Activated naive CD4-positive, alpha-beta T cell treated with anti-CD3 and anti-CD28 coated beads, Interleukin-2, amount 50 U/mL, for 24 hours (primary cell): ENCODE measurements at regions not wholly inside any gene's neighbourhood (a gene's known extent, or its start where the extent isn't known, plus 50 kb on each side); places are given as distances from the start of the nearest gene placed in this dataset.

Source experiments
- H3K27ac Mint-ChIP-seq: one replicate; pipeline ENCODE4 v1.8.0; 2021; ENCODE audit warnings: mild to moderate bottlenecking, mixed read lengths
- H3K27me3 Mint-ChIP-seq: one replicate; pipeline ENCODE4 v1.8.0; 2021; ENCODE audit warnings: mixed read lengths
- H3K36me3 Mint-ChIP-seq: one replicate; pipeline ENCODE4 v1.8.0; 2021; ENCODE audit warnings: mixed read lengths
- H3K4me1 Mint-ChIP-seq: one replicate; pipeline ENCODE4 v1.8.0; 2021; ENCODE audit warnings: mixed read lengths
- H3K4me3 Mint-ChIP-seq: one replicate; pipeline ENCODE4 v1.8.0; 2021; ENCODE audit warnings: mild to moderate bottlenecking, mixed read lengths
- H3K9me3 Mint-ChIP-seq: one replicate; pipeline ENCODE4 v1.8.0; 2021; ENCODE audit warnings: mixed read lengths

- H3K36me3 Mint-ChIP-seq = no peaks in the 10 kb centered on the region
- H3K4me3 Mint-ChIP-seq = no peak overlapping the region
- peaks cover 3% of the 10 kb centered on the region for H3K9me3 Mint-ChIP-seq
- no peak overlapping the region for H3K27ac Mint-ChIP-seq
- no peaks in the 10 kb centered on the region for H3K27me3 Mint-ChIP-seq
- H3K4me1 Mint-ChIP-seq = no peaks in the 10 kb centered on the region
Measured at GRCh38 chr3:19093084-19093483, 55.2 kb upstream of the KCNH8 start.

- peaks cover 2% of the 10 kb centered on the region for H3K27me3 Mint-ChIP-seq
- no peak overlapping the region for H3K27ac Mint-ChIP-seq
- peaks cover 2% of the 10 kb centered on the region for H3K9me3 Mint-ChIP-seq
- H3K36me3 Mint-ChIP-seq = peaks cover under 1% of the 10 kb centered on the region
- no peak overlapping the region for H3K4me3 Mint-ChIP-seq
- no peaks in the 10 kb centered on the region for H3K4me1 Mint-ChIP-seq
Measured at GRCh38 chr3:19077388-19077787, 70.9 kb upstream of the KCNH8 start.

DNA sequence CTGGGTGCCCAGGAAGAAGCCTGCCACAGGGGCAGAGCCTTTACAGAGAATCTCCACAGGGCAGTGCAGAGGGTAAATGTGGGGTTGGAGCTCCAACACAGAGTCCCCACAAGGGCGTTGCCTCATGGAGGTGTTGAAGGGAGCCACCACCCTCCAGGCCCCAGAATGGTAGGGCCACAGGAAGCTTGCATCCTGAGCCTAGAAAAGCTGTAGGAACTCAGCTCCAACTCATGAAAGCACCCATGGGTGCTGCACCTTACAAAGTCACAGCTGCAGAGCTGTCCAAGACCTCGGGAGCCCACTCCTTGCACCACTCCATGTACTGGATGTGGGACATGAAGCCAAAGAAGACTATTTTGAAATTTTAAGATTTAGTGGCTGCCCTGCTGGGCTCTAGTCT lies 73.3 kb upstream of the KCNH8 start:
- Mint-ChIP-seq H3K36me3 (peaks cover 2% of the 10 kb centered on the region), H3K4me1 (no peaks in the 10 kb centered on the region), H3K27me3 (no peaks in the 10 kb centered on the region), H3K27ac (no peak overlapping the region), H3K9me3 (peaks cover 11% of the 10 kb centered on the region), H3K4me3 (no peak overlapping the region)

GRCh38 chr3:19074257-19074900 lies 73.9 kb upstream of the KCNH8 start:
- Mint-ChIP-seq H3K4me3 (no peak overlapping the region), H3K27me3 (no peaks in the 10 kb centered on the region), H3K9me3 (peaks cover 11% of the 10 kb centered on the region), H3K36me3 (peaks cover 2% of the 10 kb centered on the region), H3K4me1 (no peaks in the 10 kb centered on the region), H3K27ac (no peak overlapping the region)

DNA sequence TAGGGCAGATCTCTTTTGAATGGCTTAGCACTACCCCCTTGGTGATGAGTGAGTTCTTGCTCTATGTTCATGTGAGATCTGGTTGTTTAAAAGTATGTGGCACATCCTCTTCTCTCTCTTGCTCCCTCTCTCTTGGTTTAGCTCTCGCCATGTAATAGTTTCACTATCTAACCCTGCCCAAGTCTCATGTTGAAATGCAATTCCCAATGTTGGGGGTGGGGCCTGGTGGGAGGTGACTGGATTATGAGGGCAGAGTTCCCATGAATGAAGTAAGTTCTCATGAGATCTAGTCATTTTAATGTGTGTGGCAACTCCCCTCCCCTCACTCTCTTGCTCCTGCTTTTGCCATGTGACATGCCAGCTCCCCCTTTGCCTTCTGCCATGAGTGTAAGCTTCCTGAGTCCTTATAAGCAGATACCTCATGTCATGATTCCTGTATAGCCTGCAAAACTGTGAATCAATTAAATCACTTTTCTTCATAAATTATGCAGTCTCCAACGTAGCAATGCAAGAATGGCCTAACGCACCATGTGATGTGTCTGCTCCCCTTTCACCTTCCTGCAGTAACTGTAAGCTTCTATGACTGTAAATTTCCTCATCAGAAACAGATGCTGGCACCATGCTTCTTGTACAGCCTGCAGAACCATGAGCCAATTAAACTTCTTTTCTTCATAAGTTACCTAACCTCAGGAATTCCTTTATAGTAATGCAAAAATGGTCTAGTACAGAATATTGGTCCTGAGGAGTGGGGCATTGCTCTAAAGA lies 74.8 kb upstream of the KCNH8 start:
- Mint-ChIP-seq H3K36me3 (peaks cover 2% of the 10 kb centered on the region), H3K27ac (no peak overlapping the region), H3K9me3 (peaks cover 11% of the 10 kb centered on the region), H3K4me1 (no peaks in the 10 kb centered on the region), H3K27me3 (no peaks in the 10 kb centered on the region), H3K4me3 (no peak overlapping the region)

DNA sequence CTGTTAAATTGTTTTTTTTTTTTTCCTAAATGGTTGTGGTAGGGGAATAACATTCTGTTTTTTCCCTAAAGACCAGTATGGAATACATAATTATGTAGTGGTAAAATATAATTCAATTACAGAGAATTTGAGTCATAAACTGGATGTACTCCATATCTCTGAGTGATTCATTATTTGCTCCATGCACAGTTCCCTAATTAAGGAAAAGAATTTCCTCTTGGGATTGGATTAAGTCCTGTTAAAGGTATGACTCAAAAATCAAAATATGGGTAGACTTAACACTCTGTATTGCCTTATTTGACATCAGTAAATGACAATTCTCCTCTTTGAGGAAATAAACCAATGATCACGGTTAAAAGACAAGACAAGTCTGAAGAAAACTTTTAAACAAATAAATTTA lies 78.0 kb upstream of the KCNH8 start:
- no peak overlapping the region for H3K27ac Mint-ChIP-seq
- no peak overlapping the region for H3K4me3 Mint-ChIP-seq
- peaks cover 11% of the 10 kb centered on the region for H3K9me3 Mint-ChIP-seq
- H3K36me3 Mint-ChIP-seq = peaks cover 2% of the 10 kb centered on the region
- H3K4me1 Mint-ChIP-seq = no peaks in the 10 kb centered on the region
- no peaks in the 10 kb centered on the region for H3K27me3 Mint-ChIP-seq

DNA sequence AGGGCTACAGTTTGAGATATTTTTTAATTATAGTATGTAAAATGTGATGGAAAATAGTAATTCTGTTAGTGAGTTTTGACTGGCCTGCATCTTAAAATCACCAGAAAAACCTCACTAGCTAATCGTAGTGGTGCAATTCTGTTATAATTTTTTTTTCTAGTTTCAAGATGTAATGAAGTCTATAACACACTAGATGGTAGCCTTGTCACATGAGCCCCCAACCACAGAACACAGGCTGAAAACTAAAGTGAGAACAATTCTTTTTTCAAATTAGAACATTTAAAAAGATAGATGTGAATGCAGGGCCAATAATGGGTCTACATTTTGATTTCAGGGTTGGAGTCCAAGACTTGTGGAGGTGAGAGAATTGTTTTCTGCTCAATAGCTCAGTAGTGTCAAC lies 83.3 kb upstream of the KCNH8 start:
- no peaks in the 10 kb centered on the region for H3K27me3 Mint-ChIP-seq
- no peak overlapping the region for H3K27ac Mint-ChIP-seq
- no peaks in the 10 kb centered on the region for H3K36me3 Mint-ChIP-seq
- no peaks in the 10 kb centered on the region for H3K4me1 Mint-ChIP-seq
- no peaks in the 10 kb centered on the region for H3K9me3 Mint-ChIP-seq
- no peak overlapping the region for H3K4me3 Mint-ChIP-seq

GRCh38 chr3:19063936-19064335 lies 84.4 kb upstream of the KCNH8 start:
- Mint-ChIP-seq H3K36me3 (no peaks in the 10 kb centered on the region), H3K4me1 (no peaks in the 10 kb centered on the region), H3K27ac (no peak overlapping the region), H3K4me3 (no peak overlapping the region), H3K27me3 (no peaks in the 10 kb centered on the region), H3K9me3 (no peaks in the 10 kb centered on the region)

DNA sequence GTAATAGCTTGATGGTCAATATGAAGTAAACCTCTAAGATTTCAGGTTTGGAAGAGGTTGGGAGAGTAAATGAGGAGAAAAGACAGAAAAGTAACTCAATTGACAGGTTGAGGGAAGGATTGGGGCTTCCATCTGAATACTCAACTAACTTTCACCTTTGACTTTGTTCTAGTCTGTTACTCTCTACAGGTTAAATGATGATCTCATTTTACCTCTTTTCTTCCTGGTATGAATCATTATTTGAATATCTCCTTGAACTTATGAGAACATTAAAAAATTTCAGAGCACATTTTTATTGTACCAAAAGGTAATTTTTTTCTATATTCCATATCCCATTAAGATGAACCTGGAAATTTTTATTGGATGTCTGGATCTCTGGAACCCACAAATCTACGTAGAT lies 87.9 kb upstream of the KCNH8 start:
- Mint-ChIP-seq H3K4me1 (no peaks in the 10 kb centered on the region), H3K36me3 (no peaks in the 10 kb centered on the region), H3K4me3 (no peak overlapping the region), H3K27me3 (no peaks in the 10 kb centered on the region), H3K27ac (no peak overlapping the region), H3K9me3 (no peaks in the 10 kb centered on the region)

DNA sequence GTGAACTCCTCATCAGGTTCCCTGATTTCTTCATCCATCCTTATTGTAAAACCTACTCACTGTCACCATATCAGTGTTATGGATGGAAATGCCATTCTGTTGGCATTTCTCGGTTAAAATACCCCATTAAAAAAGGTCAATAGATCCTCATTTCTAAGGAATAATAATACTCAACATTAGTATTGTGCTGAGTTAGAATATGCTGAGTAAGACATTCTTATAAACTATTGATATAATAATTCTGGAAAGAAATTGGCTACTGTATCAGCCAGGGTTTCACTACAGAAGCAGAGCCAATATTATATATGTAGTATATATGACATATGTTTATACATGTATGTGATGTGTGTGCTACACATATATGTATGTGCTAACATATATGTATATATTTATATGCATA lies 95.4 kb upstream of the KCNH8 start:
- no peak overlapping the region for H3K27ac Mint-ChIP-seq
- no peak overlapping the region for H3K4me3 Mint-ChIP-seq
- no peaks in the 10 kb centered on the region for H3K36me3 Mint-ChIP-seq
- no peaks in the 10 kb centered on the region for H3K9me3 Mint-ChIP-seq
- no peaks in the 10 kb centered on the region for H3K27me3 Mint-ChIP-seq
- no peaks in the 10 kb centered on the region for H3K4me1 Mint-ChIP-seq

GRCh38 chr3:19046440-19046839 lies 101.9 kb upstream of the KCNH8 start:
- Mint-ChIP-seq H3K4me3 (no peak overlapping the region), H3K4me1 (no peaks in the 10 kb centered on the region), H3K36me3 (no peaks in the 10 kb centered on the region), H3K9me3 (no peaks in the 10 kb centered on the region), H3K27me3 (peaks cover 1% of the 10 kb centered on the region), H3K27ac (no peak overlapping the region)

- H3K9me3 Mint-ChIP-seq = no peaks in the 10 kb centered on the region
- no peak overlapping the region for H3K4me3 Mint-ChIP-seq
- H3K27ac Mint-ChIP-seq = no peak overlapping the region
- H3K36me3 Mint-ChIP-seq = no peaks in the 10 kb centered on the region
- H3K27me3 Mint-ChIP-seq = peaks cover 12% of the 10 kb centered on the region
- H3K4me1 Mint-ChIP-seq = no peaks in the 10 kb centered on the region
Measured at GRCh38 chr3:19030522-19030839, 117.8 kb upstream of the KCNH8 start.

- H3K27me3 Mint-ChIP-seq = peaks cover 12% of the 10 kb centered on the region
- H3K4me1 Mint-ChIP-seq = no peaks in the 10 kb centered on the region
- H3K36me3 Mint-ChIP-seq = no peaks in the 10 kb centered on the region
- H3K9me3 Mint-ChIP-seq = no peaks in the 10 kb centered on the region
- no peak overlapping the region for H3K4me3 Mint-ChIP-seq
- no peak overlapping the region for H3K27ac Mint-ChIP-seq
Measured at GRCh38 chr3:19029837-19030521, 118.3 kb upstream of the KCNH8 start.

DNA sequence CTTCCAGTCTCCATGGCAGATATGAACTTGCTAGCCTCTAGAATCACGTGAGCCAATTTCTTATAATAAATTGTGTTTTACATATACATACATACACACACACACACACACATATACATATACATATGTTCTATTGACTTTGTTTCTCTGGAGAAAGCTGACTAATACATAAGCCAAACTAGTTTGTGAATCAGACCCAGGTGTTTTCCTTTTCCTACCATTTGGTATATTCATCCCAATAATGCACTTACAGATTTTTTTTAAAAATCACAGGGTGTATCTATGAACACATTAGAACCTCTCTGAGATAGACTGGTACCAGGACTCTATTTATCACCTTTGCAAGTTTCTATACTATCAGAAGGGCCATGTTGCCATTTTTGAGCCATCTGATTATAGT lies 122.9 kb upstream of the KCNH8 start:
- H3K36me3 Mint-ChIP-seq = no peaks in the 10 kb centered on the region
- no peak overlapping the region for H3K27ac Mint-ChIP-seq
- no peaks in the 10 kb centered on the region for H3K4me1 Mint-ChIP-seq
- no peaks in the 10 kb centered on the region for H3K9me3 Mint-ChIP-seq
- H3K4me3 Mint-ChIP-seq = no peak overlapping the region
- H3K27me3 Mint-ChIP-seq = peaks cover 2% of the 10 kb centered on the region

GRCh38 chr3:19022546-19022945 lies 125.8 kb upstream of the KCNH8 start:
- Mint-ChIP-seq H3K4me3 (no peak overlapping the region), H3K4me1 (no peaks in the 10 kb centered on the region), H3K36me3 (no peaks in the 10 kb centered on the region), H3K27ac (no peak overlapping the region), H3K9me3 (no peaks in the 10 kb centered on the region), H3K27me3 (peaks cover 2% of the 10 kb centered on the region)

- Mint-ChIP-seq H3K36me3 (no peaks in the 10 kb centered on the region), H3K27ac (no peak overlapping the region), H3K9me3 (no peaks in the 10 kb centered on the region), H3K4me3 (no peak overlapping the region), H3K27me3 (no peaks in the 10 kb centered on the region), H3K4me1 (no peaks in the 10 kb centered on the region)
Measured at GRCh38 chr3:19016851-19017250, 131.5 kb upstream of the KCNH8 start.
